SH-SY5Y (cell line): ENCODE measurements at regions not wholly inside any gene's neighbourhood (a gene's known extent, or its start where the extent isn't known, plus 50 kb on each side); places are given as distances from the start of the nearest gene placed in this dataset.

Experiments used
- GATA2 ChIP-seq: IDR thresholded peaks from 2 replicates; pipeline ENCODE4 v1.6.1; 2011; ENCODE audit warnings: mild to moderate bottlenecking, low read depth, low read length
- GATA3 ChIP-seq: IDR thresholded peaks from 2 replicates; pipeline ENCODE4 v1.6.1; 2011; ENCODE audit warnings: low read depth, mild to moderate bottlenecking, low read length, moderate library complexity

- TF ChIP-seq GATA2, result no peak
- no peak for TF ChIP-seq GATA3
Observed at GRCh38 chr15:96764946-96765345, 434.4 kb downstream of the NR2F2 start.

DNA sequence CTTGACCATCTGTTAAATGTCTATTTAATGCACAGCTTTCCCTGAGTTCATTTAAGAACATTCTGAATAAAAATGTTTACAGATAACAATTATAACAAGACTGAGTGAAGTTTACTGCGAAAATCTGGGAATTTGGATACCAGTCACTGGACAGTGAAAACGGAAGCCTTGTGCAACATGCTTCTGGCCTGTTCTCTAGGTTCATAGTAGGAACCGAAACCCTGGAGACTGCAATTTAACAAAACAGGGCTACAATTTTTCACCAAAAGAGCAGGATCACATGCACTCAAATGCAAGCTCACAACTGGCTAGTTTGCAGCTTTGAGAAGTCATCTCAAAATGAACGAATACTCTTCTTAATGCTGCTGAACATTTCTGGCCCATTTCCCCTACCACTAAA, 435.9 kb downstream of the NR2F2 start:
- TF ChIP-seq GATA3, result no peak
- no peak for TF ChIP-seq GATA2

DNA sequence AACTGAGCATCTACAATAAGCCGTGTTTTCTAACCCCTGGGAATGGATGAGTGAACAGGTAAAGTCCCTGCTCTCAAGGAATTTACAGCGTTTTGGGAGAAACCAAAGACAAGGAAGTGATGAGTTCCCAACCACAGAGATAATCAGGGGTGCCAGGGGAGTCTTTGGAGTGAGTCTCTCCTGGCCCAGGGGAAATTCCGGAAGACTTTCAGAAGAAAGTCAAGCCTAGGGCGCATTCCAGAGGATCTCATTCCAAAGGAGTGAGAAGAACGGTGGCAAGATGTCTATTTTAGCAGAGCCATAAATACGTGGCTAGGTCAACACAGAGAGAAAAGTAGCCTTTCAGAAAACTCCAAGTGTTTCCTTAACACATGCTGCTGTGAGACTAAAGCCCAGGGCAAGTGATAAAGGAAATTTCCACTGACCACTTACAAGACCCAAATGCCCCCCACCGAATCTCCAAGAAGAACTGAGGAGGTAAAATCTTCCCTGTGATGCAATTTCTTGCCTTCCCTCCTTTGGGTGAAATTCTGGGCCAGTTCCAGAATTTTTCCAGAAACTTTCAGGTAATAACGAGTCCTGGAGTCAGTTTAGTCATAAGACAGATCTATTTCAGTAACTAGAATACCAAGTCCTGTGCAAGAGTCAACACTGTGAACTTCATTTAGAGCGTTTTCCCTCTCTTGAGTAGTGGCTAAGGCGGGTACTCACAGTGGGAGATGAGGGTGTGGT, 437.4 kb downstream of the NR2F2 start:
- TF ChIP-seq GATA2, result no peak
- TF ChIP-seq GATA3, result no peak

GRCh38 chr15:96768435-96768789, 437.9 kb downstream of the NR2F2 start:
- TF ChIP-seq GATA3, result no peak
- TF ChIP-seq GATA2, result no peak

GRCh38 chr15:96771035-96771434, 440.5 kb downstream of the NR2F2 start:
- TF ChIP-seq GATA3 (no peak), GATA2 (no peak)

GRCh38 chr15:96774216-96774615, 443.7 kb downstream of the NR2F2 start:
- TF ChIP-seq GATA2, result no peak
- no peak for TF ChIP-seq GATA3

GRCh38 chr15:96783746-96784145, 453.2 kb downstream of the NR2F2 start:
- TF ChIP-seq GATA3 (no peak), GATA2 (no peak)

DNA sequence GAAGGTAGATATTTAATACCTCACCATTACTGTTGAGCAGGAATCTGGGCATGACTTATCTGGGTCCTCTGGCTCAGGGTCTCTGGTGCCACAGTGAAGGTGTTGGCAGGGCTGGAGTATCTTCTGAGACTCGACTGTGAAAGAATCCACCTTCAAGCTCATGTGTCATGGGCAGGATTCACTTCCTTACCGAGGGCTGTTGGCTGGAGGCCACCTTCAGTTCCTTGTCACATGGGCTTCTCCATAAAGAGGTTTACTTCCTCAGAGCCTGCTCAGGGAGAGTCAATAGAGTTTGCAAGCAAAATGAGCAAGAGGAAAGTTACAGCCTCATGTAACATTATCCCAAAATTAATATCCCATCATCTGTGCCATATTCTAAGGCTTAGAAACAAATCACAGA, 459.5 kb downstream of the NR2F2 start:
- no peak for TF ChIP-seq GATA2
- TF ChIP-seq GATA3, result no peak

GRCh38 chr15:96792216-96792615, 461.7 kb downstream of the NR2F2 start:
- TF ChIP-seq GATA3, result no peak
- TF ChIP-seq GATA2, result no peak

DNA sequence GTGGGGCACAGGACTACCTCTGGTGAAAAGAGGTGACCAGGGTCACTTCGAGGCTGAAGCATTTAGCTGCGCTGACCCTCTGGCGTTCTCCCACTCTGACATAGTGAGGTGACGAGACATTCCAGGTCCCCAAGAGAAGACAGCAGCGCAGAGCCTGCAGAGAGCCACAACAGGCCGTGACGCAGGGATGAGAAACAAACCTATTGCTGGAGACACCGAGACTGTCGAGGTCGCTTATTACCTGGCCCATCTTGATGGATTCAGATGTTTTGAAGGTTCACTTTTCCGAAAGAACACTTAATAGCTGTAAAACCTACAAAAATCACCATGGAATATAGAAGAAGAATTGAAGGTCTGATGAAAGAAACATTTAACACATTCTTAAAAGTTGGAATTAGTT, 466.3 kb downstream of the NR2F2 start:
- TF ChIP-seq GATA2 (no peak), GATA3 (no peak)

GRCh38 chr15:96801576-96802150, 471.2 kb downstream of the NR2F2 start:
- no peak for TF ChIP-seq GATA3
- TF ChIP-seq GATA2, result no peak

- no peak for TF ChIP-seq GATA2
- no peak for TF ChIP-seq GATA3
Observed at GRCh38 chr15:96802611-96803255, 472.2 kb downstream of the NR2F2 start.

- no peak for TF ChIP-seq GATA2
- TF ChIP-seq GATA3, result no peak
Observed at GRCh38 chr15:96804754-96805153, 474.3 kb downstream of the NR2F2 start.

GRCh38 chr15:96807361-96807760, 476.9 kb downstream of the NR2F2 start:
- TF ChIP-seq GATA3 (no peak), GATA2 (no peak)

GRCh38 chr15:96817900-96818299, 487.4 kb downstream of the NR2F2 start:
- TF ChIP-seq GATA2 (no peak), GATA3 (no peak)
